Stimulated activated naive CD8-positive, alpha-beta T cell treated with anti-CD3 and anti-CD28 coated beads, Interleukin-15, Interleukin-2, amounts not matched to agents 100 ng/mL and 50 ng/mL, for 24 hours (primary cell): ENCODE measurements at regions not wholly inside any gene's neighbourhood (a gene's known extent, or its start where the extent isn't known, plus 50 kb on each side); places are given as distances from the start of the nearest gene placed in this dataset.
"Not testable (repeated sequence)": the region's sequence is repeated elsewhere in the genome, so short reads cannot be mapped to it uniquely, and the experiment has no call there.

ENCODE experiments used
- H3K27ac Mint-ChIP-seq: one replicate; pipeline ENCODE4 v1.8.0; 2021; ENCODE audit warnings: mild to moderate bottlenecking, mixed read lengths
- H3K27me3 Mint-ChIP-seq: one replicate; pipeline ENCODE4 v1.8.0; 2021; ENCODE audit warnings: mixed read lengths
- H3K36me3 Mint-ChIP-seq: one replicate; pipeline ENCODE4 v1.8.0; 2021; ENCODE audit warnings: low read depth, mixed read lengths
- H3K4me1 Mint-ChIP-seq: one replicate; pipeline ENCODE4 v1.8.0; 2021; ENCODE audit warnings: low read depth, mixed read lengths
- H3K4me3 Mint-ChIP-seq: one replicate; pipeline ENCODE4 v1.8.0; 2021; ENCODE audit warnings: mild to moderate bottlenecking, mixed read lengths
- H3K9me3 Mint-ChIP-seq: one replicate; pipeline ENCODE4 v1.8.0; 2021; ENCODE audit warnings: mixed read lengths

DNA sequence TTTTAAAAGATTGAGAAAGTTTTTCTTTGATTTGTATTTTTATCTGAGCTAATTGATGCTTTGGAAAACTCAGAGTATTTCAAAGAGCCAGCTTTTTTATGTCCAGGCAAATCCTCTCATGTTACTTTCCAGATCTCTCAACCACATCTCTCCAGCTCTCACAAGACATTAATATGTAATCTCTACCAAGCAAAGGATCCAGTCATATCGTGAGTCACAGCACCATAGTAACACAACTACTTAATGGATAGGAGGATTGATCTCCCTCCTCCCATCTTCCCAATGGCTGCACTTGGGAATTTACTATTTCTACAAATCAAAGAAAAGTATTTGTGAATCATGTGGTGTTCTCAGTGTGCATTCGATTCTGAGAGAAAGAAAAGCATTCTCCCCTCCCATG lies 63.3 kb downstream of the POU4F1 start:
- H3K4me1 Mint-ChIP-seq: no peaks in the 10 kb centered on the region

GRCh38 chr13:78526044-78526443 lies 77.3 kb downstream of the POU4F1 start:
- peaks cover 11% of the 10 kb centered on the region for H3K27me3 Mint-ChIP-seq
- not testable (repeated sequence) for H3K9me3 Mint-ChIP-seq, H3K36me3 Mint-ChIP-seq, H3K4me3 Mint-ChIP-seq, H3K27ac Mint-ChIP-seq, H3K4me1 Mint-ChIP-seq

More for the DNA sequence above, 63.3 kb downstream of the POU4F1 start:
- H3K4me3 Mint-ChIP-seq: no peak overlapping the region
- H3K27ac Mint-ChIP-seq: no peak overlapping the region
- no peaks in the 10 kb centered on the region for H3K36me3 Mint-ChIP-seq
- H3K27me3 Mint-ChIP-seq: peaks cover 22% of the 10 kb centered on the region
- peaks cover 3% of the 10 kb centered on the region for H3K9me3 Mint-ChIP-seq

GRCh38 chr13:78524936-78525335 lies 78.4 kb downstream of the POU4F1 start:
- Mint-ChIP-seq H3K9me3 (peaks cover 4% of the 10 kb centered on the region), H3K36me3 (no peaks in the 10 kb centered on the region), H3K4me1 (no peaks in the 10 kb centered on the region), H3K4me3 (no peak overlapping the region), H3K27ac (no peak overlapping the region), H3K27me3 (peaks cover 16% of the 10 kb centered on the region)

DNA sequence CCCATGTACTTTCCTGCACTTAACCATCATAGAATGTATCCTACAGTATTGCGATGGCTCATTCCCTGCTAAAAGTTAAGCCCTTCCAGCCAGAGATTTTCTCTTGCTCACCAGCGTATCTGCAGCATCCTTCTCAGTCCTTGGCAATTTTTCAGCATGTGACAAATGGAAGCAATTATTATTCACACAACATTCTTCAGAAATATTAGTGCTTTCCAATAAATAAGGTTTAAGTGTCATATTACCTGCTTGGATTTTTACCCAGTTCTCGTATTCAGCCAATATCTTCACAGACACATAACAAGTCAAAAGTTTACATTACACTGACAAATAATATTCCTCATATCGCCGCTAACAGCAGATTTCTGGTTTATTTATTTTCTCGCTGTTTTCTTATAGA lies 82.3 kb downstream of the POU4F1 start:
- no peak overlapping the region for H3K4me3 Mint-ChIP-seq
- peaks cover 16% of the 10 kb centered on the region for H3K27me3 Mint-ChIP-seq
- H3K36me3 Mint-ChIP-seq: no peaks in the 10 kb centered on the region
- no peak overlapping the region for H3K27ac Mint-ChIP-seq
- no peaks in the 10 kb centered on the region for H3K9me3 Mint-ChIP-seq
- H3K4me1 Mint-ChIP-seq: no peaks in the 10 kb centered on the region

DNA sequence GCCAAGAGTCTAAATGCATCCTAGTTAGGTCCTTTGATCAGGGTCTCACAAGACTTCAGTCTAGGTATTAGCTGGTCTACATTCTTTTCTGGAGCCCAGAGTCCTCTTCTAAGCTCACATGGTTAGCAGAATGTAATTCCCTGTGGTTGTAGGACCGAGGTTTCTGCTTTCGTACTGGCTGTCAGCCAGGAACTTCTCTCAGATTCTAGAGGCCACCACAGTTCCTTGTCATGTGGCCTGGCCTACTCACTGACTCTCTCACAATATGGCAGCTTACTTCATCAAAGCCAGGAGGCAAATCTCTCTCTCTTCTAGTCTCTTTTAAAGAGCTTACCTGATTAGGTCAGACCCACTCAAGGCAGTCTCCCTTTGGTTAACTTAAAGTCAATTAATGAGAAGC lies 82.9 kb downstream of the POU4F1 start:
- no peak overlapping the region for H3K4me3 Mint-ChIP-seq
- H3K27ac Mint-ChIP-seq: no peak overlapping the region
- peaks cover 10% of the 10 kb centered on the region for H3K27me3 Mint-ChIP-seq
- H3K36me3 Mint-ChIP-seq: no peaks in the 10 kb centered on the region
- H3K4me1 Mint-ChIP-seq: no peaks in the 10 kb centered on the region
- no peaks in the 10 kb centered on the region for H3K9me3 Mint-ChIP-seq

DNA sequence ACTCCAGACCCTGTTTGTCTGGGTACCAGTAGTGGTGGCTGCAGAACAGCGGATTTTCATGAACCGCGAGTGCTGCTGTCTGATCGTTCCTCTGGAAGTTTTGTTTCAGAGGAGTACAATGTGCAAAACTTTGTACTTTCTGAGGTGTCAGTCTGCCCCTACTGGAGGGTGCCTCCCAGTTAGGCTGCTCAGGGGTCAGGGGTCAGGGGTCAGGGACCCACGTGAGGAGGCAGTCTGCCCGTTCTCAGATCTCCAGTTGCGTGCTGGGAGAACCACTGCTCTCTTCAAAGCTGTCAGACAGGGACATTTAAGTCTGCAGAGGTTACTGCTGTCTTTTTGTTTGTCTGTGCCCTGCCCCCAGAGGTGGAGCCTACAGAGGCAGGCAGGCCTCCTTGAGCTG lies 84.9 kb downstream of the POU4F1 start:
- H3K4me1 Mint-ChIP-seq, H3K9me3 Mint-ChIP-seq, H3K36me3 Mint-ChIP-seq, H3K4me3 Mint-ChIP-seq, H3K27ac Mint-ChIP-seq: not testable (repeated sequence)
- H3K27me3 Mint-ChIP-seq: peaks cover 10% of the 10 kb centered on the region

- Mint-ChIP-seq H3K36me3 (no peaks in the 10 kb centered on the region), H3K4me1 (no peaks in the 10 kb centered on the region), H3K4me3 (no peak overlapping the region), H3K27me3 (peaks cover 6% of the 10 kb centered on the region), H3K27ac (no peak overlapping the region), H3K9me3 (peaks cover 11% of the 10 kb centered on the region)
Observed at GRCh38 chr13:78499802-78500201, 103.5 kb downstream of the POU4F1 start.

- no peak overlapping the region for H3K27ac Mint-ChIP-seq
- no peak overlapping the region for H3K4me3 Mint-ChIP-seq
- no peaks in the 10 kb centered on the region for H3K4me1 Mint-ChIP-seq
- H3K9me3 Mint-ChIP-seq: peaks cover 10% of the 10 kb centered on the region
- H3K27me3 Mint-ChIP-seq: peaks cover 6% of the 10 kb centered on the region
- no peaks in the 10 kb centered on the region for H3K36me3 Mint-ChIP-seq
Observed at GRCh38 chr13:78497702-78498355, 105.5 kb downstream of the POU4F1 start.

- Mint-ChIP-seq H3K4me3 (no peak overlapping the region), H3K27ac (no peak overlapping the region), H3K4me1 (no peaks in the 10 kb centered on the region), H3K27me3 (no peaks in the 10 kb centered on the region), H3K9me3 (peaks cover 14% of the 10 kb centered on the region), H3K36me3 (no peaks in the 10 kb centered on the region)
Observed at GRCh38 chr13:78491978-78492377, 111.4 kb downstream of the POU4F1 start.

DNA sequence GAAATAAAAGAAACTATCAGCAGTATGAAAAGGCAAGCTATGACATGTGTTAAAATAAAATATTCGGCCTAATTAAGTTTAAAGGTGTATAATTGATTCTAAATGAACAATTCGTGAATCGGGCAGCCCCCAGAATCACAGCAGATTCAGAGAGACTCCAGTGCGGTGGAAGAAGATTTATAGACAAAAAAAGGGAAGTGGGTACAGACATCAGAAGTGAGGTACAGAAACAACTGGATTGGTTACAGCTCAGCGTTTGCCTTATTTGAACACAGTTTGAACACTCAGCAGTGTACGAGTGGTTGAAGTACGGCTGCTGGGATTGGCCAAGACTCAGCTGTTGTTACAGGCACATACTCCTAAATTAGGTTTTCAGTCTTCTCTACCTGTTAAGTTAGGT lies 113.1 kb downstream of the POU4F1 start:
- not testable (repeated sequence) for H3K36me3 Mint-ChIP-seq, H3K27me3 Mint-ChIP-seq, H3K4me1 Mint-ChIP-seq, H3K27ac Mint-ChIP-seq, H3K4me3 Mint-ChIP-seq
- peaks cover 14% of the 10 kb centered on the region for H3K9me3 Mint-ChIP-seq

GRCh38 chr13:78487707-78488106 lies 115.6 kb downstream of the POU4F1 start:
- H3K9me3 Mint-ChIP-seq: peaks cover 13% of the 10 kb centered on the region

GRCh38 chr13:78485803-78486202 lies 117.5 kb downstream of the POU4F1 start:
- no peak overlapping the region for H3K27ac Mint-ChIP-seq

More at GRCh38 chr13:78487707-78488106, 115.6 kb downstream of the POU4F1 start:
- Mint-ChIP-seq H3K36me3 (no peaks in the 10 kb centered on the region), H3K4me1 (no peaks in the 10 kb centered on the region), H3K27ac (no peak overlapping the region), H3K27me3 (no peaks in the 10 kb centered on the region), H3K4me3 (no peak overlapping the region)

GRCh38 chr13:78478183-78478582 lies 125.2 kb downstream of the POU4F1 start:
- Mint-ChIP-seq H3K4me1 (no peaks in the 10 kb centered on the region), H3K27ac (no peak overlapping the region), H3K9me3 (no peaks in the 10 kb centered on the region), H3K36me3 (no peaks in the 10 kb centered on the region), H3K4me3 (no peak overlapping the region), H3K27me3 (peaks cover 7% of the 10 kb centered on the region)

More at GRCh38 chr13:78485803-78486202, 117.5 kb downstream of the POU4F1 start:
- Mint-ChIP-seq H3K4me1 (no peaks in the 10 kb centered on the region), H3K27me3 (peaks cover 7% of the 10 kb centered on the region), H3K4me3 (no peak overlapping the region), H3K9me3 (no peaks in the 10 kb centered on the region), H3K36me3 (no peaks in the 10 kb centered on the region)

- Mint-ChIP-seq H3K36me3 (no peaks in the 10 kb centered on the region), H3K27ac (no peak overlapping the region), H3K9me3 (no peaks in the 10 kb centered on the region), H3K4me3 (no peak overlapping the region), H3K27me3 (peaks cover 2% of the 10 kb centered on the region), H3K4me1 (no peaks in the 10 kb centered on the region)
Observed at GRCh38 chr13:78476910-78477309, 126.4 kb downstream of the POU4F1 start.

GRCh38 chr13:78468621-78469020 lies 134.7 kb downstream of the POU4F1 start:
- no peak overlapping the region for H3K27ac Mint-ChIP-seq
- no peak overlapping the region for H3K4me3 Mint-ChIP-seq
- H3K4me1 Mint-ChIP-seq: no peaks in the 10 kb centered on the region
- H3K36me3 Mint-ChIP-seq: no peaks in the 10 kb centered on the region
- H3K27me3 Mint-ChIP-seq: peaks cover 8% of the 10 kb centered on the region
- no peaks in the 10 kb centered on the region for H3K9me3 Mint-ChIP-seq

DNA sequence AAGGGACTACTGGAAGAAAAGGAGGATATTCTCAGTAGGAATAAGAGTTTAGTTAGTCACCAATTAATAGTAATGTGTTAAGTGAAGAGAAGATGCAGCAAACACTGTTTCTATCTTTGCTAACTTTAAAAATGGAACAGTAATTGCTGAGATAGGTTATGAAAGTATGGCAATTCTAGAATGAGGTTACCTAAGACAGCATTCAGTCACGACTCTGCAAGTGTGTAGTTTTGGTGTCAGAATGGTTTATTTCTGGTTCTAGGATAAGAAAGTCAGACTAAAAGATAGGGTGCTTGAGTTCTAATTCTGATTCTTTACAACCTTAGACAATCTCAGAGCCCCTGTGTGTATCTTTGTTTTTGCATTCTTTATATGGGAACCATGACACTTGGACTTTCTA lies 138.1 kb downstream of the POU4F1 start:
- peaks cover 3% of the 10 kb centered on the region for H3K27me3 Mint-ChIP-seq
- H3K27ac Mint-ChIP-seq: no peak overlapping the region
- H3K36me3 Mint-ChIP-seq: no peaks in the 10 kb centered on the region
- H3K4me1 Mint-ChIP-seq: no peaks in the 10 kb centered on the region
- H3K9me3 Mint-ChIP-seq: no peaks in the 10 kb centered on the region
- no peak overlapping the region for H3K4me3 Mint-ChIP-seq
